Spleen (tissue), 11 donors: ENCODE measurements at regions not wholly inside any gene's neighbourhood (a gene's known extent, or its start where the extent isn't known, plus 50 kb on each side); places are given as distances from the start of the nearest gene placed in this dataset.
A peak's percentile ranks its signal among the peaks of the same experiment; 100 is the strongest.

ENCODE experiments used
- DNase-seq: peaks from one replicate; pipeline ENCODE4 v3.0.0-alpha.2; 2020
- H3K27ac ChIP-seq, 8 donors: fragments of 200-600 bp; sonication (generic) in 7 of 8; 1 replicate in 4 of 8; 2 replicates in 4 of 8; pipeline versions ENCODE4 v1.5.0 to v1.8.0; 2016 to 2021; ENCODE audit warnings: inconsistent platforms in 4 of 8, mild to moderate bottlenecking in 4 of 8, moderate library complexity in 1 of 8
- H3K27me3 ChIP-seq, 7 donors: fragments of 200-600 bp; sonication (generic) in 6 of 7; replicated peaks in 1 of 7; 1 replicate in 4 of 7; 2 replicates in 3 of 7; pipeline versions ENCODE4 v1.5.0 to v1.8.0; 2016 to 2021; ENCODE audit warnings: inconsistent platforms in 3 of 7, mild to moderate bottlenecking in 1 of 7
- H3K36me3 ChIP-seq, 6 donors: fragments of 200-600 bp; sonication (generic) in 5 of 6; 1 replicate in 4 of 6; 2 replicates in 2 of 6; pipeline versions ENCODE4 v1.5.0 to v1.8.0; 2016 to 2021; ENCODE audit warnings: inconsistent platforms in 2 of 6
- H3K4me1 ChIP-seq, 6 donors: fragments of 200-600 bp; sonication (generic) in 5 of 6; 1 replicate in 3 of 6; 2 replicates in 3 of 6; pipeline versions ENCODE4 v1.5.0 to v1.8.0; 2016 to 2021; ENCODE audit warnings: inconsistent platforms in 3 of 6
- H3K4me3 ChIP-seq, 8 donors: fragments of 200-600 bp; sonication (generic) in 7 of 8; 1 replicate in 4 of 8; 2 replicates in 4 of 8; pipeline versions ENCODE4 v1.5.0 to v1.8.0; 2016 to 2021; ENCODE audit warnings: inconsistent platforms in 4 of 8, mild to moderate bottlenecking in 4 of 8, moderate library complexity in 2 of 8
- H3K9me3 ChIP-seq, 8 donors: fragments of 200-600 bp; sonication (generic) in 7 of 8; 1 replicate in 4 of 8; 2 replicates in 4 of 8; pipeline versions ENCODE4 v1.5.0 to v1.8.0; 2016 to 2021; ENCODE audit warnings: inconsistent platforms in 4 of 8
- POLR2A ChIP-seq, 3 donors: fragments of 450-650 bp; IDR thresholded peaks; one replicate each; pipeline ENCODE4 v1.5.1; 2017; ENCODE audit warnings: antibody characterized with exemption in 3 of 3, mild to moderate bottlenecking in 1 of 3
- POLR2AphosphoS5 ChIP-seq, 3 donors: sonication (generic); formaldehyde crosslinking; IDR thresholded peaks; one replicate each; pipeline ENCODE4 v1.5.1; 2017; ENCODE audit warnings: antibody characterized with exemption in 3 of 3
- WGBS, 5 donors: extraction: QIAGEN DNeasy Blood & Tissue Kit in 3 of 5; methylation state at CpG; one replicate each; pipeline versions ENCODE4 v1.1.5 to v1.1.7; 2013 to 2018; 5-methylcytosine and 5-hydroxymethylcytosine counted together
- intact Hi-C: fragments of 100-400 bp; cut with DNase I; formaldehyde crosslinking; loops from one replicate; pipeline ENCODE4 v1.15.0; 2023; ENCODE audit warnings: low total_unique reads
- TF ChIP-seq, protein P1 (sequence below), 11 experiments: fragments of 200-600 bp in 7 of 11; fragments of 450-650 bp in 4 of 11; sonication (generic) in 4 of 11; IDR thresholded peaks in 8 of 11; conservative IDR thresholded peaks in 3 of 11; 1 replicate in 7 of 11; 2 replicates in 4 of 11; pipeline versions ENCODE4 v1.4.0 to v1.8.0; 2016 to 2021; ENCODE audit warnings: antibody characterized with exemption in 11 of 11, inconsistent platforms in 4 of 11, mild to moderate bottlenecking in 1 of 11
- donor health status: healthy with polysubstance abuse.
- donor health status: DM: no; HTN: no; CAD: no; lungs with moderate emphysema.
- donor health status: DM: no; HTN: no; CAD: no.
- donor health status: Bipolar disorder and iron deficiency.
- donor health status: healthy.
- donor health status: DM: no; HTN: no; CAD: no.
- donor health status: DM: yes; HTN: yes; CAD: no.

- Histone ChIP-seq H3K4me1 (peaks cover 0 to 27% (median 10%) of the 10 kb centered on the region in 6 donors), H3K27me3 (peaks cover 0 to 49% (median 10%) of the 10 kb centered on the region in 7 donors), H3K36me3 (no peaks in the 10 kb centered on the region), H3K9me3 (no peaks in the 10 kb centered on the region), H3K4me3 (no peak overlapping the region), H3K27ac (no peak overlapping the region)
- DNase-seq = peak; percentile 31
- 87 to 94% (median 92%) methylated on average over 6 to 9 of the region's 9 CpGs for WGBS, 5 donors
- TF ChIP-seq POLR2AphosphoS5 (IDR thresholded peaks at IDR 0.05) (no peak), POLR2A (IDR thresholded peaks at IDR 0.05) (no peak)
- TF ChIP-seq, protein P1, sequence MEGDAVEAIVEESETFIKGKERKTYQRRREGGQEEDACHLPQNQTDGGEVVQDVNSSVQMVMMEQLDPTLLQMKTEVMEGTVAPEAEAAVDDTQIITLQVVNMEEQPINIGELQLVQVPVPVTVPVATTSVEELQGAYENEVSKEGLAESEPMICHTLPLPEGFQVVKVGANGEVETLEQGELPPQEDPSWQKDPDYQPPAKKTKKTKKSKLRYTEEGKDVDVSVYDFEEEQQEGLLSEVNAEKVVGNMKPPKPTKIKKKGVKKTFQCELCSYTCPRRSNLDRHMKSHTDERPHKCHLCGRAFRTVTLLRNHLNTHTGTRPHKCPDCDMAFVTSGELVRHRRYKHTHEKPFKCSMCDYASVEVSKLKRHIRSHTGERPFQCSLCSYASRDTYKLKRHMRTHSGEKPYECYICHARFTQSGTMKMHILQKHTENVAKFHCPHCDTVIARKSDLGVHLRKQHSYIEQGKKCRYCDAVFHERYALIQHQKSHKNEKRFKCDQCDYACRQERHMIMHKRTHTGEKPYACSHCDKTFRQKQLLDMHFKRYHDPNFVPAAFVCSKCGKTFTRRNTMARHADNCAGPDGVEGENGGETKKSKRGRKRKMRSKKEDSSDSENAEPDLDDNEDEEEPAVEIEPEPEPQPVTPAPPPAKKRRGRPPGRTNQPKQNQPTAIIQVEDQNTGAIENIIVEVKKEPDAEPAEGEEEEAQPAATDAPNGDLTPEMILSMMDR (IDR thresholded peaks at IDR 0.05 in 8 of 11, conservative IDR thresholded peaks at IDR 0.05 in 3 of 11) = no peak
- intact Hi-C loops = no loop called here
Observed at GRCh38 chr9:134972140-134972539, 54.4 kb upstream of the FCN1 start.

GRCh38 chr9:134975253-134975652 lies 57.5 kb upstream of the FCN1 start:
- Histone ChIP-seq H3K27ac (peak overlapping the region in 1 of 8 donors; percentile 1), H3K4me3 (no peak overlapping the region), H3K36me3 (no peaks in the 10 kb centered on the region), H3K27me3 (peaks cover 0 to 20% (median 0%) of the 10 kb centered on the region in 7 donors), H3K4me1 (peaks cover 0 to 8% (median 0%) of the 10 kb centered on the region in 6 donors), H3K9me3 (no peaks in the 10 kb centered on the region)
- DNase-seq = no peak
- 59 to 95% (median 82%) methylated on average over 1 of the region's 1 CpG for WGBS, 5 donors
- TF ChIP-seq POLR2AphosphoS5 (IDR thresholded peaks at IDR 0.05) (no peak), POLR2A (IDR thresholded peaks at IDR 0.05) (no peak)
- TF ChIP-seq, protein P1 (IDR thresholded peaks at IDR 0.05 in 8 of 11, conservative IDR thresholded peaks at IDR 0.05 in 3 of 11) = no peak
- intact Hi-C loops = no loop called here

DNA sequence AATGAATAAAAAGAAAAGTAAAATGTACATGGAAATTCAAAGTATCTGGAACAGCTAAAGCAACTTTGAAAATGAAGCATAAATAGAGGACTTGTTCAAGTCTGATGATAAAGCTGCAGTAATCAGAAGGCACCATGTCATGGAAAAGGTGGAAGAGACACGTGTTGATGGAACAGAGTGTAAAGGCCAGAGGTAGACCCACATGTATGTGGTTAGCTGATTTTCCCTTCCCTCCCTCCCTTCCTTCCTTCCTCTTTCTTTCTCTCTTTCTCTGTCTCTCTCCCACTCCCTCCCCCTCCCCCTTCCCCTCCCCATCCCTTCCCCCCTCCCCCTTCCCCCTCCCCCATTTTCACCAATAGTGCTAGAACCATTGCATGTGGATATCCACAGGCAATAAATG lies 58.7 kb upstream of the FCN1 start:
- H3K4me3 ChIP-seq = no peak overlapping the region
- no peak for DNase-seq
- H3K9me3 ChIP-seq = no peaks in the 10 kb centered on the region
- TF ChIP-seq, protein P1 (IDR thresholded peaks at IDR 0.05 in 8 of 11, conservative IDR thresholded peaks at IDR 0.05 in 3 of 11) = no peak
- TF ChIP-seq POLR2AphosphoS5 (IDR thresholded peaks at IDR 0.05) (no peak), POLR2A (IDR thresholded peaks at IDR 0.05) (no peak)
- H3K4me1 ChIP-seq = peaks cover 0 to 8% (median 0%) of the 10 kb centered on the region in 6 donors
- H3K27me3 ChIP-seq = peaks cover 0 to 10% (median 0%) of the 10 kb centered on the region in 7 donors
- WGBS, 5 donors = 4 to 29% (median 12%) methylated on average over 1 of the region's 1 CpG
- intact Hi-C loops = no loop called here
- H3K36me3 ChIP-seq = no peaks in the 10 kb centered on the region
- peak overlapping the region in 1 of 8 donors; percentile 1 for H3K27ac ChIP-seq

GRCh38 chr9:134978272-134978671 lies 60.6 kb upstream of the FCN1 start:
- H3K27ac ChIP-seq = no peak overlapping the region
- no peaks in the 10 kb centered on the region for H3K9me3 ChIP-seq
- no peak overlapping the region for H3K4me3 ChIP-seq
- DNase-seq = no peak
- H3K4me1 ChIP-seq = peaks cover 0 to 14% (median 7%) of the 10 kb centered on the region in 6 donors
- TF ChIP-seq, protein P1 (IDR thresholded peaks at IDR 0.05 in 8 of 11, conservative IDR thresholded peaks at IDR 0.05 in 3 of 11) = no peak
- TF ChIP-seq POLR2A (IDR thresholded peaks at IDR 0.05) (no peak), POLR2AphosphoS5 (IDR thresholded peaks at IDR 0.05) (no peak)
- intact Hi-C loops = no loop called here
- H3K36me3 ChIP-seq = no peaks in the 10 kb centered on the region
- WGBS, 5 donors = 86 to 93% (median 89%) methylated on average over 8 of the region's 8 CpGs
- no peaks in the 10 kb centered on the region for H3K27me3 ChIP-seq
